GM19238 (cell line): ENCODE measurements at regions not wholly inside any gene's neighbourhood (a gene's known extent, or its start where the extent isn't known, plus 50 kb on each side); places are given as distances from the start of the nearest gene placed in this dataset.
"Not testable (repeated sequence)": the region's sequence is repeated elsewhere in the genome, so short reads cannot be mapped to it uniquely, and the experiment has no call there.

Experiments
- DNase-seq: peaks from one replicate; pipeline ENCODE4 v3.0.0; 2011; ENCODE audit warnings: low spot score; ENCODE audit not compliant: insufficient read length

DNA sequence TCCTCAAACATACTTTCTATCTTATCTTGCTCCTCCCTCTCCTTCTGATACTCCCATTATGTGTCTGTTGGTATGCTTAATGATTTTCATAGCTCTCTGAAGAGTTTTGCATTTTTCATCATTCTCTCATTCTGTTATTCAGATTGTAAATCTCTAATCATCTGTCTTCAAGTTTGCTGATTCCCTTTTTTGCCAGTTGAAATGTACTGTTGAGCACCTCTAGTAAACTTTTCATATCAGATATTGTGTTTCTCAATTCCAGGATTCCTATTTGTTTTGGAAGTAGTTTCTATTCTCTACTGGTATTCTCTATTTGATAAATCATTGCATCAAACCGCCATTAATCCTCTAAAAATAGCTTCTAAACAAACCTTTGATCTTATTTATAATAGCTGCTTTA is 387.7 kb downstream of the PAX1 start:
- no peak for DNase-seq

DNA sequence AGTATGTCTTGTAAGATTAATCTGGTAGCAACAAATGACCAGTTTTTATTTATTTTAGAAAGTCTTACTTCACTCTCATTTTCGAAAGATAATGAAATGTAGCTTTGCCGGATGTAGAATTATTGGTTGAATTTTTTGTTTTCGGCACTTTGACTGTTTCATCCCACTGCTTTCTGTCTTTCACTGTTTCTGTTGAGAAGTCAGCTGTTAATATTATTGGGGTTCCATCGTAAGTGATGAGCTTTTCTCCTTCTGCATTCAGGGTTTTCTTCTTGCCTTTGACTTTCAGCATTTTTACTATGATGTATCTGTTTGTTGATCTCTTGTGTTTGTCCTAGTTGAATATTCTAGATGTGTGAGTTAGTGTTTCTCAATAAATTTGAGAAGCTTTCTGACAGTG is 383.4 kb downstream of the PAX1 start:
- no peak for DNase-seq

DNA sequence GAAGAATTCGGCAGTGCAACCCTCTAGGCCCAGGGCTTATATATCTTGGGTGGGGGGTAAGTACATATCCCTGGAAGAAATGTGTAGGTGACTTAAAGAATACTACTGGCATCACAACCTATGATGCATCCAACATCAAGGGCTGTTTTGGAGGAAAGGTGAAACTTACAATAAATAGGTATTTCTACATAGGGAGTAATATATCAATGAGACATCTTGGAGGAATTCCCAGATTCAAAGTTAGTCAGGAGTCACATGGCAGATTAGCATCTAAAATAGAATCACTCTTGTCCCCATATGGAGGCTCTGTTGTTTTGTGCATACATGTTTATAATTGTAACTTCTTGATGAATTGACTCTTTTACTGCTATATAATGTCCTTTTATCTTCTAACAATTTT is 375.5 kb downstream of the PAX1 start:
- no peak for DNase-seq

DNA sequence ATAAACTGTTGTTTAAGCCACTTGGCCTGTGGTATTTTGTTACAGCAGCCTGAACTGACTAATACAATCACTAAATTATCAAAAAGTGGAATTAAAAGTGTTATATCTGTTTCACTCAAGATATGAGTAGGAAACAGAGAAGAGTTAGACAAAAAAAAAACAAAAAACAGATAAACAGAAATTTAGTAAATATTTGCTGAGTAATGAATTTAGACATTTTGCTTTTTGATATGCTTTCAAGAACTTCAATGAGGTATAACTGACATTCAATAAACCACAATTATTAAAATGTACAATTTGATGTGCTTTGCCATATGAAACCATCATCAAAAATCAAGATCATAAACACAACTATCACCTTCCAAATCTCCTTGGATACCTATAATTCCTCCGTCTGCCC is 369.2 kb downstream of the PAX1 start:
- no peak for DNase-seq

DNA sequence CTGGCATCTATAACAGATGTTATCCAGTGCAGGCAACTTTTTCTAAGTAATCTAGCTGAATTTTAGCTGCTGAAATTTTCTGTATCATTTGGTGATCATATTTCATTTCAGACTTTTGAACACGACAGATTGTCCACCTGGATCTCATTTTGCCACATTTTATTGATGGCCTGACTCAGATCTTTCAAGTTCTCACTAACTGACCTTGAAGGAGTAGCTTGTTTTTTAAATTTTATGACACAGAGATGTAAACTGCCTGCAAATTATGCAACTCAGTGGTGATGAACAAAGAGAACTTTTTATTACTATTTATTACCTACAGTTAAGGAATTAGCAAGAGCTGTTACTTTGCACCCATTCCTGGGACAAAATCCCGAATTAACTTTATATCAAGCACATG is 366.4 kb downstream of the PAX1 start:
- no peak for DNase-seq

- DNase-seq, result no peak
Measured at GRCh38 chr20:22070610-22071058, 365.2 kb downstream of the PAX1 start.

DNA sequence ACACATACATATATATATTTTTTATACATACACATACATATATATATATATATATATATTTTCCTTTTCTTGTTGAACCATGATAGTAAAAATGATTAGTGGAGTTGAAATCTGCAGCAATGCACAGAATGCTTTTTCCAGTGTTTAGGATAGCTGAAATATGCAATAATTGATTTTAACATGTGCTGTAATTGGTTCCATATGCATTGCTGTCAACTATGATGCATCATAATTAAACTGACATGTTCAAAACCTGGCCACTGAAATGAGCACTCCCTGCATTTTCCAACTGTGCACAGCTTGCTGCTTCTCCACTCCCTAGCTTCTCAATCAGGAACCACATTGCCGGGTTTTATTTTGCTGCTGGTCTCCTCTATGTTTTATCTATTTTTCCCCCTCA is 358.3 kb downstream of the PAX1 start:
- DNase-seq, result no peak

- DNase-seq, result no peak
Measured at GRCh38 chr20:22062874-22063273, 357.4 kb downstream of the PAX1 start.

DNA sequence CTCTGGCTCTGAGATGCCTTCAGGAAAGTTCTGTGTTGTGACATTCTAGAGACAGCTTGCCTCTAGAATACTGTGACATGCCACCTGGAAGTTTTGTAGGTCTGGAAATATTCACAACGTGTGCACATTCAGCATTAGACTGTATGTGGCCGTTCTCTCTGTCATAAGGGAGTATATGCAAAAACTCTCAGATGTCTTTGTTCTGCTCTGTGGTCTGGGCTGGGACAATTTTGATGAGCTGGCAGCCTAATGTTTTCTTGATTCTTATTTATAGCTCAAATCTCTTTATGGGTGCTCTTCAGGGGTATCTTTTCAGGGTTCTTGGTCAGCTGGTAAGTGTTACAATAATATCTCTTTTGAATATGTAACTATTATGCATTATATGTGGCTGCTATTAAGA is 355.1 kb downstream of the PAX1 start:
- DNase-seq, result no peak

GRCh38 chr20:22058746-22059145 is 353.3 kb downstream of the PAX1 start:
- no peak for DNase-seq

DNA sequence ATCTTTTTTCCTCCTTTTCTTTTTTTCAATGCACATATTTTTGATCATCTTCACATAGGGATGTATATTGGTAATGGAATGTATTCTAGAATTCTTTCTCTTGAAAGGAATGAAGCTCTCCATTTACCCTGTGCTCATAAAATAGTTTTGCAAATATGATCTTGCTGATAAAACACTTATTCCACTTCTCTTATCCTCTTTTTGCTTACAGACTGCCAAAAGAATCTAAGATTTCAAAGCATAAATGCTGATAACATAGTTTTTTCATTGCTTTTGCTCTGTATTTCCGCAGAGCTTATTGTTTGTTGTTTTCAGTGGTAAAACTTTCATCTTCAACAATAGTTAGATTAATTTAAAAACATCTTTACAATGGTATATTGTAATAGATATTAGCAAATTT is 350.5 kb downstream of the PAX1 start:
- no peak for DNase-seq

DNA sequence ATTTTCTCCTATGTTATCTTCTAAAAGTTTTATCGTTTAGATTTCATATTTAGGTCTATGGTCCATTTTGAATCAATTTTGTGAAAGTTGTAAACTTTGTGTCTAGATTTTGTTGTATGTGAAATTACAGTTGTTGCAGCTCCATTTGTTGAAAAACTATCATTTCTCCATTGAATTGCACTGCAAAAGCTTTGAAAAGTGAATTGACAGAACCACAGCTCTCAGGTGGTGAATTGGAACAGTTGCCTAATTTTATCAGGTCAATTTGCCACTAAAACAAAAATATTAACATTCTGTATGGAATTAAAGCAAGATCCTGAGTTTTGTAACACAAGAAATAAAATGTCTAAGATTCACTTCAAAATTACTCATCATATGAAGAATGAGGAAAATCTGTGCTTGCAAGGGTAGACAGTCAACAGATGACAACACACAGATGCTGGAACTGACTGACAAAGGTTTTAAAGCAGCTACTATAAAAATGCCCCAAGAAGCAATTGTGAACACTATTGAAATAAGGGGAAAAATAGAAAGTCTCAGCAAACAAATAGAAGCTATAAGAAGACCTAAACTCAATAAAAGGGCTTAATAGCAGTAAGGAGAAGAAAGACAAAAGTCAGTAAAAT is 346.7 kb downstream of the PAX1 start:
- no peak for DNase-seq

GRCh38 chr20:22045956-22046507 is 340.6 kb downstream of the PAX1 start:
- not testable (repeated sequence) for DNase-seq

DNA sequence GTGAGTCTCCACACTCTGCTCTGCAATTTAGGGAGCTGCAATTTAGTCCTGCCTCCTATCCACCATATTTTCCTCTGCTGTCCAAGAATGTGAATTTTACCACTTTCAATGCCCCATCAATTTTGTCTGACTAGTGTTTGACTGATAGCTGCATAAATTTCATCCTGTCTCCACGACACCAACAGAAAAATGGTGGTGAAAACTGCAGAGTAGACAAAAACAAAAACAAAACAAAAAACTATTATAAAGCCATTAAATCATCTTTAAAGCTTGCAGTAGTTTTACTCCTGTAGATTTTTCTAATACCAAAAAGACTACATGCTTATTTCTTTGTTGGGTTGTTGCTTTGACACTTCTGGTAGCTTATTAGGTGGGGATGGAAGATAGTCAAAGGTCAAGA is 322.0 kb downstream of the PAX1 start:
- DNase-seq, result no peak

GRCh38 chr20:22020201-22020600 is 314.7 kb downstream of the PAX1 start:
- no peak for DNase-seq

DNA sequence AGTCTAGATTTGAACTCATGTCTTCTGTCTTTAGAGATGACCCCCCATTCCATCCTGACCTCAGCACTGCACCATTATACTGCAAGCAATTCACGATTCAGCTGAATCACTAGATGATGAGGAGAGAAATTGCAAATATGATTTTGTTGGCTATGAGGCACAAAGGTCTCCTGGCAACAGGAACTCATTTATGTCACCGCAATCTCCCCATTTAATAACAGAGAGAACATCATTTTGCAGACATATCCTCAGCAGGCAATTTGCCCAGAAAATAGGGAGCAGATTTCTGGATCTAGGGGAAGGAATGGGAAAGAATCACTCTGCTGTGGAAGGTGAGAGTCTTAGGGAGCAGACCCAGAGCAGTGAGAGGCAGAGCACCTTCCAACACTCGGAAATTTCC is 303.0 kb downstream of the PAX1 start:
- DNase-seq, result no peak

GRCh38 chr20:22006306-22006705 is 300.8 kb downstream of the PAX1 start:
- DNase-seq, result no peak

GRCh38 chr20:22005535-22005934 is 300.1 kb downstream of the PAX1 start:
- DNase-seq, result no peak

DNA sequence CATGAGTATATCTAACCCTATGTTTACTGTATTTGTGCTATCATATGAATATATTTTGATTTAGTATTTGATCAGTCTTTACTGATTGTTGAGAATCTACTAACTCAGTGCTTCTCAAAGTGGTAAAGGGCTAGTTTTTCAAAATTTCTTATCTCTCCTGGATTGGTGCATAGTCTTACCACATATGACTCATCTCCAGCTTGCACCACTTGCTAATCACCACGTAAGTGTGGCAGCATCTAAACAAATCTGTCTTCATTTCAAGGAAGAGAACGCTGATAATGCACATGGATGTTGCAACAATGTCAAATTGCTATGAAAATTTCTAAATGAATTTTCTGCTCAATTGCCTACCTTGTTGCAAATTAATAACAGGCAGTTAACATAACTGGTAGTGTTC is 299.5 kb downstream of the PAX1 start:
- DNase-seq, result no peak

- DNase-seq, result no peak
Measured at GRCh38 chr20:22003680-22004079, 298.2 kb downstream of the PAX1 start.

DNA sequence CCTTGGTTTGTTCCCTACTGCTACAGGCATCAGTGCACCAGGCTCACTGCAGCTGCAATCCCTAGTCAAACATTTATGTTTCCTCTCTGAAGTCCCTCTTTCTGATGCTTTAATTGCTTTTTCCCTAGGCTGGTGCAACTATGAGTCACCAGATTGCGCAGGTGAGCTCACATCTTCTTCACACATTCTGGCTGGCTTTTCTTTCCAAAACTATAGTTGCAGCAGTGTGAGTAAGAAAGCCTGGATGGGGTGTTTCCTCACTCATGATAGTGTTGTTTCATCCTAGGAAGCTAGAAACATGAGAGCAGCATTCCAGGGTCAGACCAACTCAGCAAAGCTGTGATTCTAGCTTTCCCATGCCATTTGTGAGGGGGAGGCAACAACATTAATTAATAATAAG is 296.4 kb downstream of the PAX1 start:
- no peak for DNase-seq

- DNase-seq, result no peak
Measured at GRCh38 chr20:21995461-21995860, 290.0 kb downstream of the PAX1 start.

GRCh38 chr20:21994203-21994602 is 288.7 kb downstream of the PAX1 start:
- no peak for DNase-seq

- no peak for DNase-seq
Measured at GRCh38 chr20:21982559-21982958, 277.1 kb downstream of the PAX1 start.
